ENCODE measurements at regions not wholly inside any gene's neighbourhood (a gene's known extent, or its start where the extent isn't known, plus 50 kb on each side); places are given as distances from the start of the nearest gene placed in this dataset.

- WGBS: 94% methylated on average over 2 of the region's 2 CpGs
- H3K9me3 ChIP-seq (ENCODE audit: control insufficient read depth in 4 of 4, low read length in 3 of 4): no peaks in the 10 kb centered on the region
- no peaks in the 10 kb centered on the region for H3K27me3 ChIP-seq (ENCODE audit: control insufficient read depth in 4 of 4, insufficient read depth in 4 of 4, low read length in 3 of 4)
- TF ChIP-seq RXRA (IDR thresholded peaks at IDR 0.05) (no peak), EGR1 (IDR thresholded peaks at IDR 0.05; ENCODE audit: low read depth in 2 of 2) (no peak), MAX (IDR thresholded peaks at IDR 0.05) (no peak), FOXA1 (IDR thresholded peaks at IDR 0.05) (no peak), GABPA (IDR thresholded peaks at IDR 0.05 in 1 of 2, conservative IDR thresholded peaks at IDR 0.05 in 1 of 2) (no peak), TAF1 (conservative IDR thresholded peaks at IDR 0.05) (no peak), SP1 (IDR thresholded peaks at IDR 0.05) (no peak), REST (IDR thresholded peaks at IDR 0.05) (no peak), ATF3 (IDR thresholded peaks at IDR 0.05) (no peak), JUND (IDR thresholded peaks at IDR 0.05) (no peak), ZBTB33 (IDR thresholded peaks at IDR 0.05) (no peak)
- no peak overlapping the region for H3K4me3 ChIP-seq (ENCODE audit: low read depth in 1 of 3, low read length in 3 of 3)
- DNase-seq (ENCODE audit: low spot score): no peak
- no peaks in the 10 kb centered on the region for H3K36me3 ChIP-seq (ENCODE audit: control insufficient read depth in 4 of 4, insufficient read depth in 3 of 4, low read depth in 1 of 4, low read length in 3 of 4)
- no peak overlapping the region for H3K9ac ChIP-seq (ENCODE audit: low read depth in 1 of 2, low read length in 2 of 2)
- H3K27ac ChIP-seq (ENCODE audit: low read depth in 1 of 2, low read length in 2 of 2): no peak overlapping the region
- H3K4me1 ChIP-seq (ENCODE audit: control insufficient read depth in 4 of 4, insufficient read depth in 4 of 4, low read length in 3 of 4): peaks cover 0 to 7% (median 6%) of the 10 kb centered on the region in 4 donors
These were observed 219.2 kb upstream of the HDX start for GRCh38 chrX:84721416-84721815.

- 96% methylated on average over 5 of the region's 5 CpGs for WGBS
- no peak overlapping the region for H3K9ac ChIP-seq (ENCODE audit: low read depth in 1 of 2, low read length in 2 of 2)
- H3K4me3 ChIP-seq (ENCODE audit: low read depth in 1 of 3, low read length in 3 of 3): no peak overlapping the region
These were observed 222.3 kb upstream of the HDX start for GRCh38 chrX:84724576-84724975.

More at GRCh38 chrX:84724576-84724975, 222.3 kb upstream of the HDX start:
- Histone ChIP-seq H3K27me3 (ENCODE audit: control insufficient read depth in 4 of 4, insufficient read depth in 4 of 4, low read length in 3 of 4) (no peaks in the 10 kb centered on the region), H3K36me3 (ENCODE audit: control insufficient read depth in 4 of 4, insufficient read depth in 3 of 4, low read depth in 1 of 4, low read length in 3 of 4) (no peaks in the 10 kb centered on the region), H3K4me1 (ENCODE audit: control insufficient read depth in 4 of 4, insufficient read depth in 4 of 4, low read length in 3 of 4) (no peaks in the 10 kb centered on the region), H3K9me3 (ENCODE audit: control insufficient read depth in 4 of 4, low read length in 3 of 4) (no peaks in the 10 kb centered on the region), H3K27ac (ENCODE audit: low read depth in 1 of 2, low read length in 2 of 2) (no peak overlapping the region)
- no peak for DNase-seq (ENCODE audit: low spot score)
- TF ChIP-seq JUND (IDR thresholded peaks at IDR 0.05): no peak
- no peak for TF ChIP-seq ATF3 (IDR thresholded peaks at IDR 0.05)
- no peak for TF ChIP-seq EGR1 (IDR thresholded peaks at IDR 0.05; ENCODE audit: low read depth in 2 of 2)
- TF ChIP-seq MAX (IDR thresholded peaks at IDR 0.05): no peak
- TF ChIP-seq ZBTB33 (IDR thresholded peaks at IDR 0.05): no peak
- TF ChIP-seq YY1 (IDR thresholded peaks at IDR 0.05): no peak
- TF ChIP-seq HNF4G (IDR thresholded peaks at IDR 0.05): no peak
- no peak for TF ChIP-seq SP1 (IDR thresholded peaks at IDR 0.05)
- no peak for TF ChIP-seq RAD21 (IDR thresholded peaks at IDR 0.05)
- TF ChIP-seq FOXA1 (IDR thresholded peaks at IDR 0.05): no peak
- TF ChIP-seq NR2F2 (IDR thresholded peaks at IDR 0.05): no peak
- TF ChIP-seq RXRA (IDR thresholded peaks at IDR 0.05): no peak
- TF ChIP-seq REST (IDR thresholded peaks at IDR 0.05): no peak
- no peak for TF ChIP-seq GABPA (IDR thresholded peaks at IDR 0.05 in 1 of 2, conservative IDR thresholded peaks at IDR 0.05 in 1 of 2)
